PFSK-1 (cell line): ENCODE measurements at regions not wholly inside any gene's neighbourhood (a gene's known extent, or its start where the extent isn't known, plus 50 kb on each side); places are given as distances from the start of the nearest gene placed in this dataset.

Experiments used
- FOXP2 ChIP-seq: optimal IDR thresholded peaks from 2 replicates; pipeline ENCODE3; 2011; ENCODE audit warnings: borderline replicate concordance, control low read depth, inconsistent platforms; ENCODE audit not compliant: insufficient read depth; ENCODE audit errors: extremely low read length, extremely low read depth
- POLR2AphosphoS5 ChIP-seq: IDR thresholded peaks from 2 replicates; pipeline ENCODE4 v1.6.1; 2012; ENCODE audit warnings: low read depth, mild to moderate bottlenecking, control low read depth, low read length, moderate library complexity
- SIN3A ChIP-seq: IDR thresholded peaks from 2 replicates; pipeline ENCODE4 v1.6.1; 2012; ENCODE audit warnings: mild to moderate bottlenecking, low read length, moderate library complexity, borderline replicate concordance; ENCODE audit not compliant: insufficient read depth
- TAF1 ChIP-seq: IDR thresholded peaks from 2 replicates; pipeline ENCODE4 v1.6.1; 2012; ENCODE audit warnings: low read length, control low read depth, borderline replicate concordance; ENCODE audit not compliant: insufficient read depth
- TF ChIP-seq, protein P1 (sequence below), 2 experiments: IDR thresholded peaks; 2 replicates each; pipeline versions ENCODE4 v1.6.1 to v1.8.0; 2011 to 2012; ENCODE audit warnings: low read depth in 2 of 2, low read length in 2 of 2, control low read depth in 1 of 2, inconsistent platforms in 1 of 2, mild to moderate bottlenecking in 1 of 2, moderate library complexity in 1 of 2; ENCODE audit not compliant: insufficient read depth in 1 of 2

DNA sequence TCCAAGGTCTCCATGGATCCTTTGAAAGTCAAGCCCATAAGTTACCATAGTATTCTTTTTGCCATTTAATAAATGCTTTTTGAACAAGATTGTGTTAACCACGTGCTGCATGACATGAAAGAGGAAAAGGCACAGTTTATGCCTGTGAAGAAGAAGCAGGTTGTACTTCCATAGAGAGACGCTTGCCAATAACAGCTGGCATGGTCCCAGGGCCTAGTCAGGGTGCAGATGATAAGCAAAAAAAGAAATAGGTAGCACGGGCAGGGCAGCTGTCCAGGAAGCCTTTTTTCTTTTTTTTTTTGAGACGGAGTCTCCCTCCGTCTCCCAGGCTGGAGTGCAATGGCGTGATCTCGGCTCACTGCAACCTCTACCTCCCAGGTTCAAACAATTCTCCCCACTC, 71.8 kb upstream of the CLINT1 start:
- TF ChIP-seq TAF1 (no peak), SIN3A (no peak), FOXP2 (no peak), POLR2AphosphoS5 (no peak)
- TF ChIP-seq, protein P1, sequence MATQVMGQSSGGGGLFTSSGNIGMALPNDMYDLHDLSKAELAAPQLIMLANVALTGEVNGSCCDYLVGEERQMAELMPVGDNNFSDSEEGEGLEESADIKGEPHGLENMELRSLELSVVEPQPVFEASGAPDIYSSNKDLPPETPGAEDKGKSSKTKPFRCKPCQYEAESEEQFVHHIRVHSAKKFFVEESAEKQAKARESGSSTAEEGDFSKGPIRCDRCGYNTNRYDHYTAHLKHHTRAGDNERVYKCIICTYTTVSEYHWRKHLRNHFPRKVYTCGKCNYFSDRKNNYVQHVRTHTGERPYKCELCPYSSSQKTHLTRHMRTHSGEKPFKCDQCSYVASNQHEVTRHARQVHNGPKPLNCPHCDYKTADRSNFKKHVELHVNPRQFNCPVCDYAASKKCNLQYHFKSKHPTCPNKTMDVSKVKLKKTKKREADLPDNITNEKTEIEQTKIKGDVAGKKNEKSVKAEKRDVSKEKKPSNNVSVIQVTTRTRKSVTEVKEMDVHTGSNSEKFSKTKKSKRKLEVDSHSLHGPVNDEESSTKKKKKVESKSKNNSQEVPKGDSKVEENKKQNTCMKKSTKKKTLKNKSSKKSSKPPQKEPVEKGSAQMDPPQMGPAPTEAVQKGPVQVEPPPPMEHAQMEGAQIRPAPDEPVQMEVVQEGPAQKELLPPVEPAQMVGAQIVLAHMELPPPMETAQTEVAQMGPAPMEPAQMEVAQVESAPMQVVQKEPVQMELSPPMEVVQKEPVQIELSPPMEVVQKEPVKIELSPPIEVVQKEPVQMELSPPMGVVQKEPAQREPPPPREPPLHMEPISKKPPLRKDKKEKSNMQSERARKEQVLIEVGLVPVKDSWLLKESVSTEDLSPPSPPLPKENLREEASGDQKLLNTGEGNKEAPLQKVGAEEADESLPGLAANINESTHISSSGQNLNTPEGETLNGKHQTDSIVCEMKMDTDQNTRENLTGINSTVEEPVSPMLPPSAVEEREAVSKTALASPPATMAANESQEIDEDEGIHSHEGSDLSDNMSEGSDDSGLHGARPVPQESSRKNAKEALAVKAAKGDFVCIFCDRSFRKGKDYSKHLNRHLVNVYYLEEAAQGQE (IDR thresholded peaks at IDR 0.05; ENCODE audit: insufficient read depth in 1 of 2, low read depth in 2 of 2, low read length in 2 of 2): no peak

DNA sequence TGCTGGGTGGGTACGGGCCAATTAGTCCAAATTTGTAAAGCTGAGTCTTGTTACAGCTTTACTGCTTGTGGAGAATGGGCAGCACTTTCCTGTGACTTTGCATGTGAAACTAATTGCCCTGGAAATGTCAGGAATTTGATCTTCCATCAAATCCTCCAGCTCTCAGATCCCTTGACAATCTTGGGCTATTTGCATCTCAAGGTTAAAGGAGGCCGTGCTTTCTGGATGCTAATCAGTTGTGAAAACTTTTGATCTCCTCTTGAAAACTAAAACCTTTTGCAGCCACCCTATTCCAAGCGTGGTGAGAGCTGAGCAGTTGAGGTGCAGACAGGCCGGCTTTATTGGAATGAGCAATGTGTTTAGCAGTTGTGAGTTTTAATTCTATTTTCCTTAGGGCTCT, 68.0 kb upstream of the CLINT1 start:
- TF ChIP-seq, protein P1 (IDR thresholded peaks at IDR 0.05; ENCODE audit: insufficient read depth in 1 of 2, low read depth in 2 of 2, low read length in 2 of 2): no peak
- TF ChIP-seq SIN3A (no peak), POLR2AphosphoS5 (no peak), TAF1 (no peak), FOXP2 (no peak)

DNA sequence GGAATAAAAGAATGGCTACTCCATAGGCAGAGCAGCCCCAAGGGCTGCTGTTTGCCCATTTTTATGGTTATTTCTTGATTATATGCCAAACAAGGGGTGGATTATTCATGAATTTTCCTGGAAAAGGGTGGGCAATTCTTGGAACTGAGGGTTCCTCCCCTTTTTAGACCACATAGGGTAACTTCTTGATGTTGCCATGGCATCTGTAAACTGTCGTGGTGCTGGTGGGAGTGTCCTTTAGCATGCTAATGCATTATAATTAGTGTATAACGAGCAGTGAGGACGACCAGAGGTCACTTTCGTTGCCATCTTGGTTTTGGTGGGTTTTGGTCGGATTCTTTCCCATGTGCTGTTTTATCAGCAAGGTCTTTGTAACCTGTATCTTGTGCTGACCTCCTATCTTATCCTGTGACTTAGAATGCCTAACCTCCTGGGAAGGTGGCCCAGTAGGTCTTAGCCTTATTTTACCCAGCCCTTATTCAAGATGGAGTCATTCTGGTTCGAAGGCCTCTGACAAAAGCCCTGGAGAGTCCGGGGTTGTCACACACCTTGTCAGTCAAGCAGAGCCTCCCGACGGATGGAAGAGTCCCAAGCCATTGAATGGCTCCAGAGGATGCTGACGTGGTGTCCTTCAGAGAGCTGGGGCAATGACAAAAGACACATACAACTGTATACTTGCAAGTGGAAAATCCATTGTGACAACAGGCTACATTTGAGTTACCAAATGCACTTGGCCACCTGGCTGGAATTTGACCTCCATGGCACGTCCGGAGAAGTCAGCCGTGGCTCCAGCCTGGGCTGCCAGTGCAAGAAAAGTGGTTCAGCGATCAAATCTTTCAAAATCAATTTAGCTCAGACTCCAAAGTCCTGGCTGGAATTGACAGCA, 67.1 kb upstream of the CLINT1 start:
- TF ChIP-seq SIN3A (no peak), POLR2AphosphoS5 (no peak), TAF1 (no peak), FOXP2 (no peak)
- TF ChIP-seq, protein P1 (IDR thresholded peaks at IDR 0.05; ENCODE audit: insufficient read depth in 1 of 2, low read depth in 2 of 2, low read length in 2 of 2): no peak

DNA sequence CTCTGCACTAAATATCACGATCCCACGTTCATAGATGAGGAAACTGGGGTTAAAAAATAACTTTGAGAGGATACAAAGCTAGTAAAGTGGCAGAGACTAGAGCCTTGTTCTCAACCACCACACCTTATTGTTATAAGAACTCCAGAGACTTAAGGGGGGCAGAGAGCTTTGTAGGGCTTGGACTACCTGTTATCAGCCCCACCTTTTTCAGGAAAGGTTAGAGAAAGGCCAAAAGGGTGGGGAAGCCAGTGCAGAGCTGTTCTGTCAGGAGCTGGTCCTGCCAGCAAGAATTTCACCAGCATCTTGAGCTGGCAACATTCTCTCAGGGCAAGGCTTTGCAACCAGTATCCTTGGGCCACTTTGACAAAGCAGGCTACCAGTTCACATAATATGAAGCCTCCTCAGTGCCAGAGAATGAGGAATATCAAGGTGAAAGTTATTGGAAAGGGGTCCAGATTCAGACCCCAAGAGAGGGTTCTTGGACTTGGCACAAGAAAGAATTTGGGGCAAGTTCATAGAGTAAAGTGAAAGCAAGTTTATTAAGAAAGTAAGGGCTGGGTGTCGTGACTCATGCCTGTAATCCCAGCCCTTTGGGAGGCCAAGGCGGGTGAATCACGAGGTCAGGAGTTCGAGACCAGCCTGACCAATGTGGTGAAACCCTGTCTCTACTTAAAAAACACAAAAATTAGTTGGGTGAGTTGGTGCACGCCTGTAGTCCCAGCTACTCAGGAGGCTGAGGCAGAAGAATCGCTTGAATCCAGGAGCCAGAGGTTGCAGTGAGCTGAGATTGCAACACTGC, 66.2 kb upstream of the CLINT1 start:
- TF ChIP-seq FOXP2: no peak
- TF ChIP-seq, protein P1 (IDR thresholded peaks at IDR 0.05; ENCODE audit: insufficient read depth in 1 of 2, low read depth in 2 of 2, low read length in 2 of 2): no peak
- TF ChIP-seq TAF1: no peak
- no peak for TF ChIP-seq SIN3A
- TF ChIP-seq POLR2AphosphoS5: no peak
